Fibroblast of lung (primary cell): ENCODE measurements at regions not wholly inside any gene's neighbourhood (a gene's known extent, or its start where the extent isn't known, plus 50 kb on each side); places are given as distances from the start of the nearest gene placed in this dataset.

Source experiments
- EZH2 ChIP-seq: IDR thresholded peaks from 2 replicates; pipeline ENCODE4 v1.5.1; 2012; ENCODE audit warnings: low read length, control low read depth, mild to moderate bottlenecking; ENCODE audit errors: missing control alignments
- TF ChIP-seq, protein P1 (sequence below), 2 donors: IDR thresholded peaks in 1 of 2; conservative IDR thresholded peaks in 1 of 2; 1 replicate in 1 of 2; 2 replicates in 1 of 2; pipeline ENCODE4 v1.5.1; 2011 to 2012; ENCODE audit warnings: low read length in 2 of 2, control low read depth in 1 of 2, inconsistent platforms in 1 of 2, low read depth in 1 of 2, mild to moderate bottlenecking in 1 of 2

DNA sequence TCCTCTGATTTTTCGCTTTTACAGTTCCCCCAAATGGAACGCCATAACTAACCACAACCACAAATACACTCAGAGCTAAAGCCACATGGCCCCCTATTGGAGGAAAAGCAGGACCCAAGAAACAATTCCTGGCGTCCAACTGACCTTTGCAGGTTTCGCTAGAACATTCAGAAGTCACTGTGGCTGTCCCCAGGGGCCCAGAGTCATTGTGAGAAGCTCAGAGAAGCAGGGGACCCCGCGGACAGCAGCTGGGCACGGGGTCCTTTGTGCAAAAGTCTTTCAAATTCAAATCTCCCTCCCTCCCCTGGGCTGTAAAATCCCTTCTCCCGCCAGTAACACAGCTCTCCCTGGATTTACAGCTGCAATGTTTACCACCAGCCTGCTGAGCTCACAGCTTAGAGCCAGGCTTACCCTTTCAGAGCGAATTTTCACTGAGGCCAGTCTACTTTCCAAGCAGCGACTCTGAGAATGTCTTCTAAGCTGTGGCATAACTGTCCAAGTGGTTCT, 214.8 kb downstream of the CRLF2 start:
- TF ChIP-seq, protein P1, sequence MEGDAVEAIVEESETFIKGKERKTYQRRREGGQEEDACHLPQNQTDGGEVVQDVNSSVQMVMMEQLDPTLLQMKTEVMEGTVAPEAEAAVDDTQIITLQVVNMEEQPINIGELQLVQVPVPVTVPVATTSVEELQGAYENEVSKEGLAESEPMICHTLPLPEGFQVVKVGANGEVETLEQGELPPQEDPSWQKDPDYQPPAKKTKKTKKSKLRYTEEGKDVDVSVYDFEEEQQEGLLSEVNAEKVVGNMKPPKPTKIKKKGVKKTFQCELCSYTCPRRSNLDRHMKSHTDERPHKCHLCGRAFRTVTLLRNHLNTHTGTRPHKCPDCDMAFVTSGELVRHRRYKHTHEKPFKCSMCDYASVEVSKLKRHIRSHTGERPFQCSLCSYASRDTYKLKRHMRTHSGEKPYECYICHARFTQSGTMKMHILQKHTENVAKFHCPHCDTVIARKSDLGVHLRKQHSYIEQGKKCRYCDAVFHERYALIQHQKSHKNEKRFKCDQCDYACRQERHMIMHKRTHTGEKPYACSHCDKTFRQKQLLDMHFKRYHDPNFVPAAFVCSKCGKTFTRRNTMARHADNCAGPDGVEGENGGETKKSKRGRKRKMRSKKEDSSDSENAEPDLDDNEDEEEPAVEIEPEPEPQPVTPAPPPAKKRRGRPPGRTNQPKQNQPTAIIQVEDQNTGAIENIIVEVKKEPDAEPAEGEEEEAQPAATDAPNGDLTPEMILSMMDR (conservative IDR thresholded peaks at IDR 0.05 in 1 of 2, IDR thresholded peaks at IDR 0.05 in 1 of 2; ENCODE audit: low read depth in 1 of 2, low read length in 2 of 2) = no peak
- no peak for TF ChIP-seq EZH2
